Karpas-422 (cell line): ENCODE measurements at regions not wholly inside any gene's neighbourhood (a gene's known extent, or its start where the extent isn't known, plus 50 kb on each side); places are given as distances from the start of the nearest gene placed in this dataset.

ENCODE experiments used
- DNase-seq: peaks from one replicate; pipeline ENCODE4 v3.0.0-alpha.2; 2015
- H2AFZ ChIP-seq: fragments of 200-600 bp; sonication (generic); 2 replicates; pipeline ENCODE4 v1.6.1; 2014; ENCODE audit warnings: antibody characterized with exemption, low read length, mixed read lengths
- H3K27ac ChIP-seq: fragments of 200-600 bp; sonication (generic); 2 replicates; pipeline ENCODE4 v1.5.1; 2014; ENCODE audit warnings: mild to moderate bottlenecking, low read length, moderate library complexity
- H3K27me3 ChIP-seq: fragments of 200-600 bp; sonication (generic); 2 replicates; pipeline ENCODE4 v1.6.1; 2014; ENCODE audit warnings: low read length, mixed read lengths
- H3K36me3 ChIP-seq: fragments of 200-600 bp; sonication (generic); 2 replicates; pipeline ENCODE4 v1.6.1; 2014; ENCODE audit warnings: low read length, mixed read lengths; ENCODE audit not compliant: insufficient read depth
- H3K4me1 ChIP-seq: fragments of 200-600 bp; sonication (generic); 2 replicates; pipeline ENCODE4 v1.6.1; 2014; ENCODE audit warnings: mild to moderate bottlenecking, low read length, mixed read lengths
- H3K4me2 ChIP-seq: fragments of 200-600 bp; sonication (generic); 2 replicates; pipeline ENCODE4 v1.6.1; 2014; ENCODE audit warnings: low read length, low read depth, mild to moderate bottlenecking; ENCODE audit not compliant: poor library complexity, severe bottlenecking
- H3K4me3 ChIP-seq: fragments of 200-600 bp; sonication (generic); 2 replicates; pipeline ENCODE4 v1.5.1; 2014; ENCODE audit warnings: mild to moderate bottlenecking, antibody characterized with exemption, low read length, mixed read lengths
- H3K79me2 ChIP-seq: fragments of 200-600 bp; sonication (generic); 2 replicates; pipeline ENCODE4 v1.6.1; 2014; ENCODE audit warnings: mild to moderate bottlenecking, low read length, mixed read lengths
- H3K9ac ChIP-seq: fragments of 200-600 bp; sonication (generic); 2 replicates; pipeline ENCODE4 v1.6.0; 2014; ENCODE audit warnings: low read length
- H3K9me2 ChIP-seq: fragments of 200-600 bp; sonication (generic), shearing (Covaris generic); replicated peaks from 2 replicates; pipeline ENCODE4 v1.6.0; 2014; ENCODE audit warnings: mild to moderate bottlenecking, low read length, moderate library complexity; ENCODE audit not compliant: insufficient read depth
- H3K9me3 ChIP-seq: fragments of 300-700, 200-600 bp; sonication (generic); 2 replicates; pipeline ENCODE4 v1.6.1; 2014; ENCODE audit warnings: low read length, mixed read lengths
- H4K20me1 ChIP-seq: fragments of 200-600 bp; sonication (generic); 2 replicates; pipeline ENCODE4 v1.6.1; 2014; ENCODE audit warnings: mild to moderate bottlenecking, antibody characterized with exemption, low read length, low read depth; ENCODE audit not compliant: insufficient read depth

DNA sequence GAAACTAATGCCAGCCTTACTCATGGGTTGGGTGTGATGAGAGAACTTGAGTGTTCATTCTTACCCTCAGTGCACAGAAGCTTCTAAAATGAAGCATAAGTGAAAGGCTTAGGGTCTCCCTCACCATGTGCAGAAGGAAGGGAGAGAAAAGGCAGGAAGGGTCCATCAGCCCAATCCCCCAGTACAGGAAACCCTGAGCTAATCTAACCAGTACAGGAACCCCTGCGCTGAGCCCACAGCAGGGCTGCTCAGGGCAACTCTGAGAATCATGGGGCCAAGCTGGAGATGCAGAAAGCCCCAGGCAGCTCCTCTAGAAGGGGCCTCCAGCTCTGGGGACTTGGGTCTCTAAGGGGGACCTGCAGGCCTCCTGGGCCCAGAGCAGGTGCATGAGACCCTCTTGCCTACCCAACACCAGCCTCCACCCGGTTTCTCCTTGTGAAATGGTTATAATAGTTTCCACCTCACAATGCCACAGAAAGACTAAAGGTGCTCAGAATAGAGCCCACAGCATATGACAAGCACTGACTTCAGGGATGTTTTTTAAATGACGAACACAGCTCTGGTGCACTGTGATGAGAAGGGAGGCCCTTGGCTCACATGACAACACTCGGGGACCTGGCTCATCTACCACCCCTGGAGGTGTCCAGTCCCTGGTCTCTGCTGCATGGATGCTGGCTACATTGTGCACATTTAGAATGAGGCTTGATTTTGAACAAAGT lies 190.1 kb downstream of the ACTL7B start:
- Histone ChIP-seq H4K20me1 (no peaks in the 10 kb centered on the region), H3K4me3 (no peak overlapping the region), H3K27me3 (no peaks in the 10 kb centered on the region), H3K9ac (no peak overlapping the region), H3K9me3 (no peaks in the 10 kb centered on the region), H3K4me2 (no peak overlapping the region), H3K79me2 (no peaks in the 10 kb centered on the region), H2AFZ (no peak overlapping the region), H3K36me3 (no peaks in the 10 kb centered on the region), H3K9me2 (no peaks in the 10 kb centered on the region), H3K27ac (no peak overlapping the region), H3K4me1 (no peaks in the 10 kb centered on the region)
- DNase-seq, result no peak

DNA sequence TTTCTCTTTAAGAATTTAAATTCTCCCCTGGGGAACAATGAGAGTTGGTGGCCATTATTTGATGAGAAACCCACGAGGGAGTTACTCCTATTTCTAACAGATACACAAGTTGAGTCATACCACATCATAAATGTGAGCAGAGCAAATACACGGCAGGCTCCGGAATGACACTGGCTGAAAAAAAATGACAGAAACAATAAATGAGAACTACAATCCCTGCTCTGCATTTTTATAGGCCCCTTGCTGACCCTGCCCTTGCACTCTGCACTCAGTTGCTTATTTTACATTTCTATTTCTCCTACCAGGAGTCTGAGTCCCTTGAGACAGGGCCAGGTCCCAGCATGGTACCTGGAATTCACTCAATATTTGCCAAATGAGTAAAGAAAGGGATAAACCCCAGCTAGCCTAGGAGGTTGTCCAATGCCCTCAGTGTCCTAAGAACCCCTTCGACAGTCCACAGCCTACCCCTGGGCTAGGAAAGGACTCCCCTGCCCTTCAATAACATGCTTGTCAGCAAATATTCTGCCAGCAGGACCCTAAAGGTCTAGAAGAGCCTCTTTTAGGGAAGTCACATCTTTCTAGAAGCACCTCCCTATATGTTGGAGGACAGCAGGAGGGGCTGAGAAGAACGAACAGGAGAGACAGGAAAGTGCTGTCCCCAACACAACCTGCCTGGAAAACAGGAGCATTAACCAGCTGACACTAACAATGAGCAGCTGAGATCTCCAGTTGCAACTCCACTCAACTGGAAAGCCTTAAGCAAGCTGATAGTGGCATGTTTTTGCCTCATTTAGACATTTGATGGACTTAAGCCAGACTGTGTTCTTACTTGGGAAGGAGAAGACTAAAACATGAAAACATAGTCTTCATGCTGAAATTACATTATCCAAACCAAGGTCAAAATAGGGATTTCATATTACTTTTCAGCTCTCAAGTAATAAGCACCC lies 191.2 kb downstream of the ACTL7B start:
- no peaks in the 10 kb centered on the region for H3K4me1 ChIP-seq
- H3K4me3 ChIP-seq, result no peak overlapping the region
- no peak overlapping the region for H2AFZ ChIP-seq
- H3K9me2 ChIP-seq, result no peaks in the 10 kb centered on the region
- H3K36me3 ChIP-seq, result no peaks in the 10 kb centered on the region
- DNase-seq, result no peak
- no peak overlapping the region for H3K4me2 ChIP-seq
- no peak overlapping the region for H3K27ac ChIP-seq
- H3K9ac ChIP-seq, result no peak overlapping the region
- no peaks in the 10 kb centered on the region for H3K27me3 ChIP-seq
- H4K20me1 ChIP-seq, result no peaks in the 10 kb centered on the region
- no peaks in the 10 kb centered on the region for H3K79me2 ChIP-seq
- 0 out of 2 replicates have a peak, but pooled peaks cover 3% of the 10 kb centered on the region for H3K9me3 ChIP-seq

DNA sequence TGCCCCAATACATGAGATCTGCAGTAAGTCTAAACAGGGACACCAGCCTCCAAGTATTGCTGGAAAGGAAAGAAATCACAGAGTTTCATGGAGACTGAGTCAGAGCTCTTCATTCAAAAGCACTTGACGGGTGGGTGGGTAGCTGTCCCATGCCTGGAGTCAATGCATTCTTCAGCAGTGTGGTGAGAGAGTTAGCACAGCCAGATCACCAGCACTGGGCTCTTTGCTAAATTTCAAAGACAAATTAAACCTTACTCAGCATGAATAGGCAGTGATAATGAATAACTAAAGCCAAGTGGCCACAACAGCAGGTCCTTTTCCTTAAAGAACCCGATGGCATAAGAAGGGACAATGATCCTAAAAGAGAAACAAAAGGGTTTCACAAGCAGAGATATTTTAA lies 192.4 kb downstream of the ACTL7B start:
- H3K9me2 ChIP-seq, result no peaks in the 10 kb centered on the region
- H3K4me3 ChIP-seq, result no peak overlapping the region
- no peak overlapping the region for H2AFZ ChIP-seq
- H3K4me2 ChIP-seq, result no peak overlapping the region
- no peaks in the 10 kb centered on the region for H3K27me3 ChIP-seq
- H3K79me2 ChIP-seq, result no peaks in the 10 kb centered on the region
- H3K36me3 ChIP-seq, result no peaks in the 10 kb centered on the region
- peaks cover 3% of the 10 kb centered on the region for H3K9me3 ChIP-seq
- no peaks in the 10 kb centered on the region for H3K4me1 ChIP-seq
- DNase-seq, result no peak
- no peak overlapping the region for H3K9ac ChIP-seq
- no peak overlapping the region for H3K27ac ChIP-seq
- no peaks in the 10 kb centered on the region for H4K20me1 ChIP-seq

DNA sequence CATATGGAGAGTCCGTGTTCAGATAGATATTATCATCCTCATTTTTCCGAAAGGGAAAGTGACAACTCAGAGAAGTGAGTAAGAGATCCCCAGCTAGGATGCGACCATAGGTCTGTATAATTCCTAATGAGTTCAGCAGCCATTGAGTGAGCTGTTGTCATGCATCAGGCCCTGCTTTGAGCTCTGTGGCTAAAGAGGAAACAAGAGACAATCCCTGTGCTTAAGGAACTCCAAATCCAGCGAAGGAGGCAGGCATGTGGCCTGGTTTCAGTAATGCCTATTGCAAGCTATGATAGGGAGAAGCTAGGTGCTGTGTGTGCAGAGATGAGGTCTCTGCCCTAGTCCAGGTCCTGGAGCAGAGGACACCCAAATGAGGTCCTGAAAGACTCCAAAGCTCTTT lies 192.8 kb downstream of the ACTL7B start:
- Histone ChIP-seq H3K4me3 (no peak overlapping the region), H3K27ac (no peak overlapping the region), H3K9me3 (peaks cover 3% of the 10 kb centered on the region), H2AFZ (no peak overlapping the region), H3K79me2 (no peaks in the 10 kb centered on the region), H4K20me1 (no peaks in the 10 kb centered on the region), H3K4me2 (no peak overlapping the region), H3K27me3 (no peaks in the 10 kb centered on the region), H3K36me3 (no peaks in the 10 kb centered on the region), H3K4me1 (no peaks in the 10 kb centered on the region), H3K9me2 (no peaks in the 10 kb centered on the region), H3K9ac (no peak overlapping the region)
- no peak for DNase-seq

DNA sequence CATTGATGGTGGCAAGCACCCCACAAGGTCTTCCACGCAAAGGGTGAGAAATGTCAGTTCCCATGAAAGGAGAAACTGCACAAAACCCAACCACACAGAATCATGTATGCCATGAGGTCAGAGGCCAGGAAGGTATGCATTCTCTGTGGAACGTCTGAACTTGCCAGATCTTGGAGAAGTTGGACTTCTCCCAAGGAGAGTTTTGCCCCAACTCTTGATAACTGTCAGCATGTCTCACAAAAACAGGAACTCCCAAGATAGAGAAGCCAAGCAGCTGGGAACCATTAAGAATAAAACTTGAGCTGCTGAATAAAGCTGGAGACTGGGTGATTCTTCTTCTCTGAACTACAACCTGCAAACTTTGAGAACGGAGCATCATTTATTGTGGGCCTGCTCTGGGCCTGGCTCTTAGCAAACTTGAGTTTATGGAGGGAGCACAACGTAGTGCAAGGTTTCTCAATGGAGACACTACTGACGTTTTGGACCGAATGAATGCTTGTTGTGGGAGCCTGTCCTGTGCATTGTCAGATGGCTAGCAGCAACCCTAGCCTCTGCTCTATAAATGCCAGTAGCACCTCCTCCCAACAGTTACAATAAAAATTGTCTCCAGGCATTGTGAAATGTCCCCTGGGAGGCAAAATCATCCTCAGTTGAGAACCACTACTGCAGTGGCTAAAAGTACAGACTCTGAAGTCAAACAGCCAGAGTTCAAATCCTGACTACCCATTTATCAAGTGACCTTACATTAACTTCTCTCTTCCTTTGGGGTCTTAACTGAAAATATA lies 193.5 kb downstream of the ACTL7B start:
- Histone ChIP-seq H3K4me2 (no peak overlapping the region), H4K20me1 (no peaks in the 10 kb centered on the region), H3K27ac (no peak overlapping the region), H3K9me3 (peaks cover 3% of the 10 kb centered on the region), H3K27me3 (no peaks in the 10 kb centered on the region), H3K36me3 (no peaks in the 10 kb centered on the region), H3K4me1 (no peaks in the 10 kb centered on the region), H3K4me3 (no peak overlapping the region), H3K9me2 (no peaks in the 10 kb centered on the region), H2AFZ (no peak overlapping the region), H3K79me2 (no peaks in the 10 kb centered on the region), H3K9ac (no peak overlapping the region)
- DNase-seq, result no peak

DNA sequence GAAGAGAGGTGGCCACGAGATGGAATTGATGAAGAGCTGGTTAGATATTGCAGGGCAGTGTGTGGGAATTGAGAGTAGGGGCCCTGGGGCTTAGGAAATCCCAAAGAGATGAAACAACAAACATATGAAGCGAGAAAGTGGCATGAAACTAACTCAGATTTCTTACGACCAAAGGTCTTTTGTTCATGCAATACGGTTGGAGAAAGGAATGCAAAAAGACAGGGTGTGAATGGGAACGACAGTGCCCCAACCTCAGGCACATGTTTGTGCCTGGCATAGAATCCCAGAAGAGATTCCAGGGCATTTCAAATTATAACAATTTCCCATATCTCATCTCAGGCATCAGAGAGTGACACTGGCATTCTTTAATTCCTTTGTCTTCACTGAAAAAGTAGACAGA lies 199.2 kb downstream of the ACTL7B start:
- Histone ChIP-seq H2AFZ (no peak overlapping the region), H4K20me1 (no peaks in the 10 kb centered on the region), H3K9ac (no peak overlapping the region), H3K36me3 (no peaks in the 10 kb centered on the region), H3K9me2 (no peaks in the 10 kb centered on the region), H3K4me3 (no peak overlapping the region), H3K9me3 (peaks cover 3% of the 10 kb centered on the region), H3K27me3 (no peaks in the 10 kb centered on the region), H3K79me2 (no peaks in the 10 kb centered on the region), H3K27ac (no peak overlapping the region), H3K4me1 (no peaks in the 10 kb centered on the region), H3K4me2 (no peak overlapping the region)
- DNase-seq, result no peak

DNA sequence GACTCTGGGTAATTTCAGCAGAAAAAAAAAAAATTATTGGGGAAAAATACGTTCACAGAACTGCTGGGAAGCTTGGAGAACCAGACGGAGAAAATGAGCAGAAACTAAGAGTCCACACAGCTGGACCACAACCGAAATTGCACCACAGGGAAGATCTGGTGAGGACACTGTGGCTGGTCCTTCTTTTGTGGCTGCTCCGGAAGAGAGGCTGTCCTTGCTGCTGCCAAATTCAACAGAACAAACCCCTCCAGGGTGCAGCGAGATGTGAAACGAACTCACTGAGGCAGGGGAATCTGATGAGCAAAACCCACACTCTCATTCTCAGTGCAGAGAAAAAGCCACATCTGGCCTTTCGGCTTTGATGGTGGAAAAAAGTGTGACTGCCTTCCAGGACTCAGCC lies 200.0 kb downstream of the ACTL7B start:
- DNase-seq, result no peak
- no peak overlapping the region for H3K27ac ChIP-seq
- H3K9me3 ChIP-seq, result peaks cover 3% of the 10 kb centered on the region
- H3K4me2 ChIP-seq, result no peak overlapping the region
- no peak overlapping the region for H3K9ac ChIP-seq
- H4K20me1 ChIP-seq, result no peaks in the 10 kb centered on the region
- no peaks in the 10 kb centered on the region for H3K9me2 ChIP-seq
- H3K4me1 ChIP-seq, result no peaks in the 10 kb centered on the region
- H2AFZ ChIP-seq, result no peak overlapping the region
- no peak overlapping the region for H3K4me3 ChIP-seq
- no peaks in the 10 kb centered on the region for H3K36me3 ChIP-seq
- H3K27me3 ChIP-seq, result no peaks in the 10 kb centered on the region
- H3K79me2 ChIP-seq, result no peaks in the 10 kb centered on the region

DNA sequence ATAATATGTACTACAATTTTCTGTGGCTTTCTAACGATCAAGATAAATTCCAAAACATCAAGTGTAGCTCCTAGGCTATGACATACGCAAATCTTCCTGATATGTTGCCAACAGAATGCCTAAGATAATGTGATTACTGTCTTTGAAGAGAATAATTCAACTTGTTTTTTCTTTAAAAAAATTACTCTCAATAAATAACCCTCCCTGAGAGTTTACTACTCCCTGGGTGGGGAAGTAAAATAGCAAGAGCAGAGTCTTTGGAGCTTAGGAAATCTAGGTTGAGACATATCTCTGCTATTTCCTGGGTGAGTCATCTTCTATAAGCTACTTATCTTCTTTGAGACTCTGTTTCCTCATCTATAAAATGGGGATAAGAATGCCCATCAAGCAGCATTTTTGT lies 201.2 kb downstream of the ACTL7B start:
- no peak overlapping the region for H3K9ac ChIP-seq
- no peaks in the 10 kb centered on the region for H3K79me2 ChIP-seq
- no peak overlapping the region for H3K4me2 ChIP-seq
- no peak overlapping the region for H3K4me3 ChIP-seq
- no peaks in the 10 kb centered on the region for H4K20me1 ChIP-seq
- H3K27me3 ChIP-seq, result no peaks in the 10 kb centered on the region
- no peaks in the 10 kb centered on the region; the same call in none of the 2 replicates for H3K9me3 ChIP-seq
- H3K36me3 ChIP-seq, result no peaks in the 10 kb centered on the region
- DNase-seq, result no peak
- no peaks in the 10 kb centered on the region for H3K4me1 ChIP-seq
- no peak overlapping the region for H3K27ac ChIP-seq
- no peak overlapping the region for H2AFZ ChIP-seq
- no peaks in the 10 kb centered on the region for H3K9me2 ChIP-seq
